Memory B cell (primary cell): ENCODE measurements at regions not wholly inside any gene's neighbourhood (a gene's known extent, or its start where the extent isn't known, plus 50 kb on each side); places are given as distances from the start of the nearest gene placed in this dataset.

ENCODE experiments used
- ATAC-seq: fragments of 150-1000 bp; cut with Tn5 transposase; 2 replicates; pipeline ENCODE4 v1.10.0; 2021; ENCODE audit warnings: low read depth, mild to moderate bottlenecking, moderate library complexity
- DNase-seq, 2 donors: peaks; one replicate each; pipeline ENCODE4 v3.0.0; 2022; ENCODE audit warnings: low spot score in 2 of 2
- H3K27ac Mint-ChIP-seq: one replicate; pipeline ENCODE4 v1.8.0; 2022; ENCODE audit warnings: mild to moderate bottlenecking, moderate library complexity, mixed read lengths
- H3K27me3 Mint-ChIP-seq: one replicate; pipeline ENCODE4 v1.8.0; 2022; ENCODE audit warnings: mixed read lengths
- H3K36me3 Mint-ChIP-seq: one replicate; pipeline ENCODE4 v1.8.0; 2022; ENCODE audit warnings: mild to moderate bottlenecking, mixed read lengths
- H3K4me1 Mint-ChIP-seq: one replicate; pipeline ENCODE4 v1.8.0; 2022; ENCODE audit warnings: mixed read lengths
- H3K4me3 Mint-ChIP-seq: one replicate; pipeline ENCODE4 v1.8.0; 2022; ENCODE audit warnings: mild to moderate bottlenecking, moderate library complexity, mixed read lengths
- H3K9me3 Mint-ChIP-seq: one replicate; pipeline ENCODE4 v1.8.0; 2022; ENCODE audit warnings: mixed read lengths

- Mint-ChIP-seq H3K27ac (no peak overlapping the region), H3K9me3 (no peaks in the 10 kb centered on the region), H3K4me3 (no peak overlapping the region), H3K27me3 (no peaks in the 10 kb centered on the region), H3K36me3 (no peaks in the 10 kb centered on the region), H3K4me1 (no peaks in the 10 kb centered on the region)
- DNase-seq (no peak), ATAC-seq (no peak)
These were observed 330.2 kb upstream of the SALL3 start for GRCh38 chr18:78649421-78649820.

DNA sequence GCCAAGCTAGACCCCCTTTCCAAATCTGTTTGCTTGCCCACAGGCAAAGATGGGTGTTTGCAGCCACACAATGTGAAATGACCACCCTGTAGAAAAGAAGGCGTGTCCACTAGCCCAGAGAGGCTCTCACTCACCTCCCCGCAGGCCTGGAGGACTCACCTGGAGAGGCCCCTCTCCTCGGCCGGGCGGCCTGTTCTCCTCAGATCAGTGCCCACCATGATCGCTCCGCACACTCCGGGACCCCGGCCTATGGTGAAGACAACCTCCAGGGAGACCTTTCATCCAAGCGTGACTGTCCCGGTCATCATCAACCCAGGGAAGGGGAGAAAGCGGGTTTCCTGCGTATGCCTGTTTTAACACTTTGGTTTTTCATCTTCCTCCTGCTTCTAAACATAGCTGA lies 328.7 kb upstream of the SALL3 start:
- no peaks in the 10 kb centered on the region for H3K4me1 Mint-ChIP-seq
- no peak overlapping the region for H3K4me3 Mint-ChIP-seq
- no peak overlapping the region for H3K27ac Mint-ChIP-seq
- no peaks in the 10 kb centered on the region for H3K36me3 Mint-ChIP-seq
- ATAC-seq (no peak), DNase-seq (no peak)
- no peaks in the 10 kb centered on the region for H3K27me3 Mint-ChIP-seq
- H3K9me3 Mint-ChIP-seq, result no peaks in the 10 kb centered on the region

DNA sequence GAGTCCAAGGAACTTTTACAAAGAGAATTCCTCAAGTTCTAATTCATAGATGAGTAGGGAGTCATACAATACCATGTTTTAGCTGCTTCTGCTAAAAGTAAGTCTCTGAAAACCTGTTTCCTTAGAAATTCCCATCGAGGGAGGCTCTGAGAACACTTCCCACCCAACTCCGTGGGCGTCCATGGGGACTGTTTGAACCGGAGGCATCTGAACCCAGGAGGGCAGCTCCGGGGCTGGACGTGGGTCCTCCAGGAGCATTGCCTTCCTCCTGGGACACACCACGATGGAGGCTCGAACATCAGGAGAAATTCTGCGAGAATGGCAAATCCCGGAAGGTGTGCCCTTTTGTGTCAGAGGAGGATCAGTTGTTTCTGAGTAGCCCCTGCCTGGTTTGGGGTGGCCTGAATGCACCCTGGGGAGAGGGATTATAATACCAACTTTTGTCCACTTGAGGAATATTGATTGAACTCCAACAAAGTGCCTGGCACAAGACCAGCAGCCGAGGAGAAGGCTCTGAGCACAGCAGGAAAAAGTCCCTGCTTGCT lies 327.5 kb upstream of the SALL3 start:
- no peak overlapping the region for H3K4me3 Mint-ChIP-seq
- no peak for DNase-seq
- H3K36me3 Mint-ChIP-seq, result no peaks in the 10 kb centered on the region
- H3K4me1 Mint-ChIP-seq, result no peaks in the 10 kb centered on the region
- H3K27me3 Mint-ChIP-seq, result no peaks in the 10 kb centered on the region
- no peak overlapping the region for H3K27ac Mint-ChIP-seq
- H3K9me3 Mint-ChIP-seq, result no peaks in the 10 kb centered on the region
- ATAC-seq, result no peak

GRCh38 chr18:78655921-78656320 lies 323.7 kb upstream of the SALL3 start:
- no peak for ATAC-seq
- no peak for DNase-seq
- H3K36me3 Mint-ChIP-seq, result no peaks in the 10 kb centered on the region
- H3K4me3 Mint-ChIP-seq, result no peak overlapping the region
- no peaks in the 10 kb centered on the region for H3K4me1 Mint-ChIP-seq
- H3K27me3 Mint-ChIP-seq, result peaks cover 5% of the 10 kb centered on the region
- no peaks in the 10 kb centered on the region for H3K9me3 Mint-ChIP-seq
- H3K27ac Mint-ChIP-seq, result no peak overlapping the region

- DNase-seq (no peak), ATAC-seq (no peak)
- no peaks in the 10 kb centered on the region for H3K4me1 Mint-ChIP-seq
- no peak overlapping the region for H3K27ac Mint-ChIP-seq
- H3K9me3 Mint-ChIP-seq, result no peaks in the 10 kb centered on the region
- H3K27me3 Mint-ChIP-seq, result peaks cover 5% of the 10 kb centered on the region
- no peaks in the 10 kb centered on the region for H3K36me3 Mint-ChIP-seq
- no peak overlapping the region for H3K4me3 Mint-ChIP-seq
These were observed 323.2 kb upstream of the SALL3 start for GRCh38 chr18:78656346-78656925.

GRCh38 chr18:78658531-78658930 lies 321.1 kb upstream of the SALL3 start:
- H3K4me1 Mint-ChIP-seq, result no peaks in the 10 kb centered on the region
- ATAC-seq, result no peak
- H3K27ac Mint-ChIP-seq, result no peak overlapping the region
- no peak overlapping the region for H3K4me3 Mint-ChIP-seq
- H3K27me3 Mint-ChIP-seq, result peaks cover 5% of the 10 kb centered on the region
- no peaks in the 10 kb centered on the region for H3K36me3 Mint-ChIP-seq
- H3K9me3 Mint-ChIP-seq, result no peaks in the 10 kb centered on the region
- DNase-seq, result no peak

DNA sequence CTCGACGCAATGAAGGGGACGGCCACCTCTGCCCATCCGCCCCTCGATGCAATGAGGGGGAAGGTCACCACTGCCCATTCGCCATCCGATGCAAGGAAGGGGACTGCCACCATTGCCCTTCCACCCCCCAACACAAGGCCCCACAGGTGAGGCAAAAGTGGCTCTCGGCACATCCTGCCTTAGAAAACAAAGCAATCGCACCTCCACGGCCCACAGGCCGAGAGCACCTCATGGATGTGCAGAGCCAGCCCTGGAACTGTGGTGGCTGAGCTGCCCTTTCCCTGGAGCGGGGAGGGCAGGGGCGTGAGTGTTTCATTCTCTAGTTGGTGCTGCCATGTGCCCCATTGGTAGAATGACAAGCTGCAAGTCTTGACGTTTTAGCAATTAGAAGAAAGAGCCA lies 320.6 kb upstream of the SALL3 start:
- no peak overlapping the region for H3K4me3 Mint-ChIP-seq
- no peak overlapping the region for H3K27ac Mint-ChIP-seq
- DNase-seq (no peak), ATAC-seq (no peak)
- no peaks in the 10 kb centered on the region for H3K4me1 Mint-ChIP-seq
- no peaks in the 10 kb centered on the region for H3K36me3 Mint-ChIP-seq
- no peaks in the 10 kb centered on the region for H3K9me3 Mint-ChIP-seq
- H3K27me3 Mint-ChIP-seq, result peaks cover 5% of the 10 kb centered on the region

- no peak for DNase-seq
- H3K27me3 Mint-ChIP-seq, result peaks cover 5% of the 10 kb centered on the region
- no peak overlapping the region for H3K27ac Mint-ChIP-seq
- H3K9me3 Mint-ChIP-seq, result no peaks in the 10 kb centered on the region
- no peak for ATAC-seq
- no peaks in the 10 kb centered on the region for H3K4me1 Mint-ChIP-seq
- H3K4me3 Mint-ChIP-seq, result no peak overlapping the region
- H3K36me3 Mint-ChIP-seq, result no peaks in the 10 kb centered on the region
These were observed 319.9 kb upstream of the SALL3 start for GRCh38 chr18:78659748-78660147.

- ATAC-seq, result no peak
- DNase-seq, result no peak
- Mint-ChIP-seq H3K27ac (no peak overlapping the region), H3K27me3 (peaks cover 5% of the 10 kb centered on the region), H3K9me3 (no peaks in the 10 kb centered on the region), H3K4me1 (no peaks in the 10 kb centered on the region), H3K36me3 (no peaks in the 10 kb centered on the region), H3K4me3 (no peak overlapping the region)
These were observed 319.3 kb upstream of the SALL3 start for GRCh38 chr18:78660311-78660710.

GRCh38 chr18:78661316-78661715 lies 318.3 kb upstream of the SALL3 start:
- DNase-seq, result no peak
- ATAC-seq, result no peak
- Mint-ChIP-seq H3K27me3 (peaks cover 5% of the 10 kb centered on the region), H3K4me1 (no peaks in the 10 kb centered on the region), H3K4me3 (no peak overlapping the region), H3K27ac (no peak overlapping the region), H3K36me3 (no peaks in the 10 kb centered on the region), H3K9me3 (no peaks in the 10 kb centered on the region)

GRCh38 chr18:78662879-78663278 lies 316.7 kb upstream of the SALL3 start:
- no peak overlapping the region for H3K27ac Mint-ChIP-seq
- no peaks in the 10 kb centered on the region for H3K4me1 Mint-ChIP-seq
- peaks cover 5% of the 10 kb centered on the region for H3K27me3 Mint-ChIP-seq
- no peak overlapping the region for H3K4me3 Mint-ChIP-seq
- ATAC-seq (no peak), DNase-seq (no peak)
- no peaks in the 10 kb centered on the region for H3K36me3 Mint-ChIP-seq
- H3K9me3 Mint-ChIP-seq, result no peaks in the 10 kb centered on the region

GRCh38 chr18:78664048-78664447 lies 315.6 kb upstream of the SALL3 start:
- peaks cover 5% of the 10 kb centered on the region for H3K27me3 Mint-ChIP-seq
- DNase-seq, result no peak
- H3K4me3 Mint-ChIP-seq, result no peak overlapping the region
- no peaks in the 10 kb centered on the region for H3K36me3 Mint-ChIP-seq
- no peak overlapping the region for H3K27ac Mint-ChIP-seq
- no peaks in the 10 kb centered on the region for H3K9me3 Mint-ChIP-seq
- H3K4me1 Mint-ChIP-seq, result no peaks in the 10 kb centered on the region
- ATAC-seq, result no peak

- Mint-ChIP-seq H3K4me1 (no peaks in the 10 kb centered on the region), H3K36me3 (no peaks in the 10 kb centered on the region), H3K27me3 (peaks cover 5% of the 10 kb centered on the region), H3K4me3 (no peak overlapping the region), H3K9me3 (no peaks in the 10 kb centered on the region), H3K27ac (no peak overlapping the region)
- no peak for ATAC-seq
- no peak for DNase-seq
These were observed 314.8 kb upstream of the SALL3 start for GRCh38 chr18:78664848-78665247.

DNA sequence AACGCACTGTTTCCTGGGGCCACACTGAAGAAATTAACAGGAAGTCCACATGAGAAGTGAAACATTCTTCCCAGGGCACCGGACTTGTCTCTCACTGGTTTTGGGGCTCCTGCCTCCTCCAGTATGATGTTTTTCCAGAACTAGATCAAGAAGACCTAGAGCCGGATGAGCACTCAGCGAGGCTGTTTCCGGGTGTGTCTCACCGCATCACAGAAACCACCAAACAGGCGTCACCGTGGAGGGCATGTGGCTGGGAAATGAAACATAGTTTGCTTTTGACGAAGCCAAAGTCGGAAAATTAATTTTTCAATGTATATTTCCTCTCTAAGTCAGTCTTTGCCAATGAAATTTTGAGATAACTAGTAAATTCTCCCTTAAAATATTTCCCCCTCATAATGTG lies 314.0 kb upstream of the SALL3 start:
- H3K36me3 Mint-ChIP-seq, result no peaks in the 10 kb centered on the region
- H3K27me3 Mint-ChIP-seq, result peaks cover 2% of the 10 kb centered on the region
- DNase-seq (no peak), ATAC-seq (no peak)
- H3K4me1 Mint-ChIP-seq, result no peaks in the 10 kb centered on the region
- H3K9me3 Mint-ChIP-seq, result no peaks in the 10 kb centered on the region
- no peak overlapping the region for H3K4me3 Mint-ChIP-seq
- no peak overlapping the region for H3K27ac Mint-ChIP-seq

DNA sequence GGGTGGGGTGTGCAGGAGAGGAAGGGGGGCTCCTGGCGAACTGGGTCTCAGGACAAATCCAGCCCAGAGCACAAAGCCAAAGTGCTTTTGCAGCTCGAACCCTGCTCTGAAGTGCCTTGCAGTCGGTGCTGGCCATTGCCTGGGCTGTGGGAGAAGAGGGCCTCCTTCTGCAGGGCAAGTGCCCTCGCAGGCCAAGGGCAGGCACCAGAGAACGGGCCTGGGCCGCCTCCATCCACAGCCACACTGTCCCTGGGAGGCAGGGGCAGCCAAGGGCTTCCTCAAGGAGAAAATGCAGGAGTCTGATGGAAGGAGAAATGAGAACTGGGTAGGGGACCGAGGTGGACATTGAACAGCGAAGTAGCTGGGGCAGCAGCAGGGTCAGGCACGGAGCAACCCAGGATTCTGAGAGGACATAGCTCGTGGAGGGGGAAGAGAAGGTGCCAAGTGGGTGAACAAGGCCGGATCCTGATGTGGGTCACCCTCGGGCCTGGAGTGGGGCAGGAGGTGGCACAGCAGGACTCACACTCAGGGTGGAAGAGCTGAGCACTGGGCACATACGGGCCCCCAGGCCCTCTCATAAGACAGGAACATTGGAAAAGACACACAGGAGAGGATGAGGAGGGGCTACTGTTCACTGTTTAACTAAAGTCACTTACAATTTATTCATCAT lies 312.8 kb upstream of the SALL3 start:
- Mint-ChIP-seq H3K36me3 (no peaks in the 10 kb centered on the region), H3K27ac (no peak overlapping the region), H3K4me1 (no peaks in the 10 kb centered on the region), H3K9me3 (no peaks in the 10 kb centered on the region), H3K4me3 (no peak overlapping the region), H3K27me3 (no peaks in the 10 kb centered on the region)
- DNase-seq (no peak), ATAC-seq (no peak)
